GM10248 (cell line): ENCODE measurements at regions not wholly inside any gene's neighbourhood (a gene's known extent, or its start where the extent isn't known, plus 50 kb on each side); places are given as distances from the start of the nearest gene placed in this dataset.
"Not testable (repeated sequence)": the region's sequence is repeated elsewhere in the genome, so short reads cannot be mapped to it uniquely, and the experiment has no call there.

ENCODE experiments used
- CTCF ChIA-PET: fragments of 300-600 bp; sonication (Branson Sonifier 250); formaldehyde crosslinking; extraction: SDS; loops from one replicate; lab custom pipeline; 2021; ENCODE audit warnings: antibody characterized with exemption; lab: Yijun Ruan, JAX
- POLR2A ChIA-PET: fragments of 350-650 bp; sonication (Branson Sonifier 250); formaldehyde crosslinking; extraction: SDS; loops from one replicate; lab custom pipeline; 2020; ENCODE audit warnings: antibody characterized with exemption; lab: Yijun Ruan, JAX
- DNase-seq: peaks from one replicate; pipeline ENCODE4 v3.0.0; 2012; ENCODE audit errors: extremely low spot score
- TF ChIP-seq, protein P1 (sequence below): IDR thresholded peaks from 2 replicates; pipeline ENCODE4 v1.5.1; 2012; ENCODE audit warnings: mild to moderate bottlenecking, low read depth; ENCODE audit errors: extremely low read depth, missing control alignments, control extremely low read depth

DNA sequence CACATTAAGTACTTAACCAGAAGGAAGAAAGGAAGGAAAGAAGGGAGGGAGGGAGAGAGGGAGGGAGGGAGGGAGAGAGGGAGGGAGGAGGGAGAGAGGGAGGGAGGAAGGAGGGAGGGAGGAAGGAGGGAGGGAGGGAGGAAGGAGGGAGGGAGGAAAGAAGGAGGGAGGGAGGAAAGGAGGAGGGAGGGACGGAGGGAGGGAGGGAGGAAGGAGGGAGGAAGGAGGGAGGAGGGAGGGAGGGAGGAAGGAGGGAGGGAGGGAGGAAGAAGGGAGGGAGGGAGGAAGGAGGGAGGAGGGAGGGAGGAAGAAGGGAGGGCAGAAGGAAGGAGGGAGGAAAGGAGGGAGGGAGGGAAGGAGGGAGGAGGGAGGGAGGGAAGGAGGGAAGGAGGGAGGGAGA is 363.3 kb downstream of the MBD2 start:
- POLR2A ChIA-PET: no interaction called here
- DNase-seq: no peak
- TF ChIP-seq, protein P1, sequence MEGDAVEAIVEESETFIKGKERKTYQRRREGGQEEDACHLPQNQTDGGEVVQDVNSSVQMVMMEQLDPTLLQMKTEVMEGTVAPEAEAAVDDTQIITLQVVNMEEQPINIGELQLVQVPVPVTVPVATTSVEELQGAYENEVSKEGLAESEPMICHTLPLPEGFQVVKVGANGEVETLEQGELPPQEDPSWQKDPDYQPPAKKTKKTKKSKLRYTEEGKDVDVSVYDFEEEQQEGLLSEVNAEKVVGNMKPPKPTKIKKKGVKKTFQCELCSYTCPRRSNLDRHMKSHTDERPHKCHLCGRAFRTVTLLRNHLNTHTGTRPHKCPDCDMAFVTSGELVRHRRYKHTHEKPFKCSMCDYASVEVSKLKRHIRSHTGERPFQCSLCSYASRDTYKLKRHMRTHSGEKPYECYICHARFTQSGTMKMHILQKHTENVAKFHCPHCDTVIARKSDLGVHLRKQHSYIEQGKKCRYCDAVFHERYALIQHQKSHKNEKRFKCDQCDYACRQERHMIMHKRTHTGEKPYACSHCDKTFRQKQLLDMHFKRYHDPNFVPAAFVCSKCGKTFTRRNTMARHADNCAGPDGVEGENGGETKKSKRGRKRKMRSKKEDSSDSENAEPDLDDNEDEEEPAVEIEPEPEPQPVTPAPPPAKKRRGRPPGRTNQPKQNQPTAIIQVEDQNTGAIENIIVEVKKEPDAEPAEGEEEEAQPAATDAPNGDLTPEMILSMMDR: no peak
- CTCF ChIA-PET: interaction anchor here (1.3 kb wide), 1 partner anchor 256 kb away, joined by 3 read pairs; no protein-coding TSS in a partner anchor

DNA sequence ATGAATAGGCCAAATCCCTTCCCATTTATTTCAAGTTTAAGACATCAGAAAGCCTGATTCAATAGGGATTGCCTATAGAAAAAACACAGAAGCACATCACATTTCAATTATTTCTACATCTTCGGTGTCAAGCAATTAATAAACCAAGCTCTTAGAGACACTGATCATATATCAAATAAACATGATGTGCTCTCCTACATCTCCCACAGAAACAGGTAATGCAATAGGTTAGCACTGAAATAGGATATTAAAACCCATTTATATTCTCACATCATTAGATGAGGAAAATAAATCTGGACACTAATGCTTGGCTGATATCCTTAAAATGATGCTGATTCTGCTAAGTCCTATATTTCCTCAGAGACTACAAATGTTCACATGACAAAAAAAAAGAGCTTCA is 364.7 kb downstream of the MBD2 start:
- ChIA-PET POLR2A (no interaction called here), CTCF (interaction anchor here (1.1 kb wide), 1 partner anchor 9 kb away, joined by 3 read pairs; no protein-coding TSS in a partner anchor)
- TF ChIP-seq, protein P1: no peak
- DNase-seq: no peak

DNA sequence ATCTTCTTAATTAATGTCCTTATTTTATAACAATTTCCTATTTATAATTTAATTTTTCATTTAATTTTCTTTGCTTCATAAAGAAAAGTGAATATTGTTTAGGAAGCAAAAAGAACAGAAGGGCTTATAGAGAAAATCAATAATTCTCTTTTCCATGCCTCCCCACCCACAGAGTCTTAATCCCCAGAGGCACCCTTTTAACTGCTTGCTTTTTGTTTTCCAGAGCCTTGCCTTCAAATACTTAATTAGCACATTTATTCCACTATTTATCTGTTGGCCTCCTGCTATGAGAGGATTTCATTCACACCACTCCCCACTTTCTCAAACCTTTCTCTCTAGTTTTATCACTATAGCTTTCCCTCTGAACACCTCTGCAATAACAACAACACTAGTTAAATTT is 373.6 kb downstream of the MBD2 start:
- CTCF ChIA-PET: no interaction called here
- POLR2A ChIA-PET: no interaction called here
- TF ChIP-seq, protein P1: no peak
- DNase-seq: no peak

DNA sequence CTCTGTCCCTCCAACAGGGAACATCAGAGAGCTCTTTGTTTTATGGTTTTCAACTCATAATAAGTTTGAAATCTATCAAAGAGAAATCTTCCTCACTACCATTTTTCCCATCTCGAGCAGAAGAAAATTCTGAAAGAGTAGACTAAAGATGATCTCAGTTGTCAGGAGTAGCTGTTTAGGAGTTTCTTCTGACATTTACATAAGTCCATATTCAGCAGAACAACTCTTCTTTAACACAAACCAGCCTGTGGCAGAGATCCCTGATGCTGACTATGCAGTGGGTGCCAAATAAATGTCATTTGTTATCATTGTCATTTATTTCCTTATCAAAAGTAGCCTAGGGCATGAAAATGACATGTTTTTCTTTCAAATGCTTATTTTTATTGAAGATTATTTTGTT is 380.7 kb downstream of the MBD2 start:
- DNase-seq: no peak
- ChIA-PET POLR2A (no interaction called here), CTCF (interaction anchor here (1.1 to 1.4 kb wide), 2 partner anchors 13 to 17 kb away, joined by 3 to 4 read pairs; no protein-coding TSS in a partner anchor)
- TF ChIP-seq, protein P1: no peak

DNA sequence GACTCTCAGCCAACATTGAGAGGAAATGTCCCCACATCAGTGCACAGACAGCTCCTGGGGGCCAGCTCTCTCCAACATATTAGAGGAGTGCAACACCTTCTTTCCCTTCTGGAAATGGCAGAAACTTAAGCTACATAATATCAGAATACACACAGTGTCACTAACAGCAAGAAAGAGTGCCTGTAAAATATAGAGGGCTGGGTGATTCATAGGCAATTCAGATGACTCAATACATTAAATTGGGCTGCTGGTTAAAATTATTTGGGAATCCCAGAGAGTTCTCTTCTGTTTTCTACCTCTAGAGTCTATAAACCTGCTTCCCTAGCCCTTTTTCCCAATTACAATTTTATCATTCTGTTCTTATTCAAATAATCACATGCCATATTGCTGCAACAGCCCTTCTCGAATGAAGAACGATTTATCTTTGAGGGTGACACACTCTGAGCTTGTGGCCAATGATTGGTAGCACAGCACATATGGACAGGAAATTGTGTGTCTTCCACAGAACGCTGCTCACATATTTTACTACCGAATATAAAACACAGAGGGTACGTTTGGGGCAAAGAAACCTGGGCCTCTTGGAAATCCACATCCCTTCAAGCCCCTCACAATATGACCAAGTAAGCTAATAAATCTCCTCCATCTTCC is 381.2 kb downstream of the MBD2 start:
- ChIA-PET POLR2A (no interaction called here), CTCF (interaction anchor here (1.1 to 1.4 kb wide), 2 partner anchors 13 to 17 kb away, joined by 3 to 4 read pairs; no protein-coding TSS in a partner anchor)
- DNase-seq: no peak
- TF ChIP-seq, protein P1: no peak

DNA sequence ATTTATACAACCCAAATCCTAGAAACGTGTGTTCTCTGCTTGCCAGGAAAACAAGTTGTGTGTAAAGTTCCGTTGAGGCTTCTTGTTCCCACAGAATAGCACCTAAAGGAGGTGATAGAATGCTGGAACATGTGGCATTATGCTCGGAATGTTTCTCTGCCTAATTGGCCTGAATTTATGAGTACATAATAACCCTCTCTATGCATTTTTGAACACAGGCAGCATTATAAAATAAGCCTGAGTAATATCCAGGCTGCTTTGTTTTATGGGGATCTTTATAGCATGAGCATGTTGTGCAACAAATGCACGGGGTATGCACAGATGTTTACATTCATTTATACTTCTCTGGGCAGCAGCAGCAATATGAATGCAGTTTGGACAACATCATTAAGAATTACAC is 385.7 kb downstream of the MBD2 start:
- POLR2A ChIA-PET: no interaction called here
- TF ChIP-seq, protein P1: no peak

DNA sequence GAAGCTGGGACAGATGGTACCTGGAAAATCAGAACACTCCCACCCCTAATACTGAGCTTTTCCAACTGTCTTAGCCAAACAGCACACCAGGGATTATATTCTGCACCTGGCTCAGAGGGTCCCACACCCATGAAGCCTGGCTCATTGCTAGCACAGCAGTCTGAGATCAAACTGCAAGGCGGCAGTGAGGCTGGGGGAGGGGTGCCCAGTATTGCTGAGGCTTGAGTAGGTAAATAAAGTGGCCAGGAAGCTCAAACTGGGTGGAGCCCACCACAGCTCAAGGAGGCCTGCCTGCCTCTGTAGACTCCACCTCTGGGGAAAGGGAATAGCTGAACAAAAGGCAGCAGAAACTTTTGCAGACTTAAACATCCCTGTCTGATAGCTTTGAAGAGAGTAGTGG is 403.3 kb downstream of the MBD2 start:
- POLR2A ChIA-PET, DNase-seq: not testable (repeated sequence)
- CTCF ChIA-PET: interaction anchor here (1.2 kb wide), 1 partner anchor 33 kb away, joined by 3 read pairs; no protein-coding TSS in a partner anchor

More for the DNA sequence above, 385.7 kb downstream of the MBD2 start:
- no peak for DNase-seq
- CTCF ChIA-PET: no interaction called here
